ENCODE measurements at regions not wholly inside any gene's neighbourhood (a gene's known extent, or its start where the extent isn't known, plus 50 kb on each side); places are given as distances from the start of the nearest gene placed in this dataset.

GRCh38 chr1:101323535-101323934 is 86.7 kb downstream of the S1PR1 start:
- DNase-seq = no peak

DNA sequence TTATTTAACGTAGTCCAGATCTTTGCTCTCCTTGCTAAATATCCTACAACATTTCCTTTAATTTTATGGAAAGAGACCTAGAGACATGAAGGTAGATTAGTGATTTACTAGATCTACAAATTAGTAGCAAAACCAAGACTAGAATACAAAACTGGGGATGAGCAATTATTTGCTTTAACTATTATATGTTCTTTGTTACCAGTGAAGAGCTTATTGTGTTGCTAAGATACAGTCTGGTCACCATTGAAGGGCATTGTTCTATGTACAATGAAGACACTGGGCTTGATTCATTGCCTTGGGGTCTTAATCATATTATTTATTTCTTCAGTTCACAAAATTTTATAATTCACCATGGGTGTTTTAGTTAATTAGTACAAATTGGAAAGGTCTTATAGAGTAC is 88.3 kb downstream of the S1PR1 start:
- DNase-seq = no peak

GRCh38 chr1:101330427-101331130 is 93.8 kb downstream of the S1PR1 start:
- DNase-seq = no peak

- no peak for DNase-seq
Measured at GRCh38 chr1:101331794-101332193, 95.0 kb downstream of the S1PR1 start.

DNA sequence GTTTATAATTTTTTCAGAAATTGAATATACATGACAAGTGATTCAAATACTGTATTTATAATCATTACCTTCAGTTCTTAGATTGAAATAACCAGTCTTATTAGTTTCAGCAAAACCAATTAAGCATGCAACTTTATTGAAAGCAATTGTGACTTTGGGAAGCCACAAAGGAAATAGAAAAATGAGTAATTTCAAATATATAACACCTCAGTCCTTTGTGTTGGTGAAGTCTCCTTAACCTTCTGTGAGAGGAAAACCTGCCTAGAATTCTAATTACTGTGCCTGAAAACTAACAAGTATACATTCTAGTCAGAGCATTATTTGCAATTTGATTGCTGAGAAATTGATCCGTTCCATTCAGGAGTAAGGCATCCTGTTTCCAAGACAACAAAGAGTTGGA is 95.8 kb downstream of the S1PR1 start:
- no peak for DNase-seq

GRCh38 chr1:101333186-101333585 is 96.4 kb downstream of the S1PR1 start:
- no peak for DNase-seq

DNA sequence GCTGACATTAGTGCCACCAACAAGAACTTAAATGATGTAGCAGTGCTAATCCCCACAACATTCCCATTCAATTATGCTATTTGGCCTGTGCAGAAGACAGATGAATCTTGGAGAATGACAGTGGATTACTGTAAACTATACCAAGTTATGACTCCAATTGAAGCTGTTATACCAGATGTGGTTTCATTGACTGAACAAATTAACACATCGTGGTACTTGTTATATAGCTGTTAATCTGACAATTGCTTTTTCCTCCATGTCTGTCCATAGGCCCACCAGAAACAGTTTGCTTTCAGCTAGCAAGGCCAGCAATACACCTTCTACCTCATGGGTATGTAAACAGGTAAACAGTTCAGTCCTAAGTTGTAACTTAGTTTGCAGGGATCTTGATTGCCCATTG is 101.1 kb downstream of the S1PR1 start:
- DNase-seq = no peak

DNA sequence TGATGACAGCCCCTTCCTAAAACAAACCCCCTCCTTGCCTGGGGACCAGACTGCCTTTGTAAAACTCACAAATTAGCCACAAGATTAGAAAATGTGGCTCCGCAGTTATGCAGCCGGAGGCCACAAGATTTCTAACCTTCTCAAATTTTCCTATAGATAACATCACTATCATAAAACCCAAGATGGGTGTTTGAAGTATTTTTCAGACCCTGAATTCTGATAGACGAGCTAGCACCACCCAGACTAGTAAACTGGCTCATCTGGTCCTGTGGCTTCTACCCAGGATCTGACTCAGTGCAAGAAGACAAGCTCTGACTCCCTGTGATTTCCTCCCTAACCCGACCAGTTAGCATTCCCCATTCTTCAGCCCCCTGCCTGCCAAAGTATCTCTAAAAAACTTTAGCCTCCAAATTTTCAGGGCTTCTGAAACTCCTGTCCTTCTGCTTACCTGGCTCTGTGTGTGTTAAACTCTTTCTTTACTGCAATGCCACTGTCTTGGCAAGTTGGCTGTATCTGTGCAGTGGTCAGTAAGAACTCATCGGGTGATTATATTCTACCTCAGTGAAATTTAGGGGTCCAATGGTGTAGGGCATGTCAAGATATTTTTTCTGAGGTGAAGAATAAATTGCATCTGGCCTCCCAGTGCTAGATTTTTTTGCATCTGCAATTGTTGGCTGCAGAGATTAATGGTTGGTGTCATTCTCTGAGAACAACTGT is 102.1 kb downstream of the S1PR1 start:
- peak; percentile 8 for DNase-seq

DNA sequence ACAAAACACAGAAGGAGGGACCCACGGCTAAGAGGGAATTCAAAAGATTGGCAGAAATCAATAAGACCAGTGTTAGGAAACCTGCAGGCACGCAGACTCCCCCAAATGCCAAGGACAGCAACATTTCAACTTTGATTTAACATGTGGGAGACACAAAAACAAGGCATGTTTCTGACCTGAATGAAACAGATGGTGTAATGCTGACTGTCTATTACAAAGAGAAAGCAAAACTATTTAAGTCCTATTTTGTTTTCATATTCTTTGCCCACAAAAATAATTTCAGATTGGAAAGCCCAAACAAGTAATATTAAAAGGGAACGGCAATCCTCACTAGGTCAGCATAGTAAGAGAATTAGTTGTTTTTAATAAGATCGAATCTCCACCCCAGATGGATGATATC is 107.9 kb downstream of the S1PR1 start:
- DNase-seq = no peak

DNA sequence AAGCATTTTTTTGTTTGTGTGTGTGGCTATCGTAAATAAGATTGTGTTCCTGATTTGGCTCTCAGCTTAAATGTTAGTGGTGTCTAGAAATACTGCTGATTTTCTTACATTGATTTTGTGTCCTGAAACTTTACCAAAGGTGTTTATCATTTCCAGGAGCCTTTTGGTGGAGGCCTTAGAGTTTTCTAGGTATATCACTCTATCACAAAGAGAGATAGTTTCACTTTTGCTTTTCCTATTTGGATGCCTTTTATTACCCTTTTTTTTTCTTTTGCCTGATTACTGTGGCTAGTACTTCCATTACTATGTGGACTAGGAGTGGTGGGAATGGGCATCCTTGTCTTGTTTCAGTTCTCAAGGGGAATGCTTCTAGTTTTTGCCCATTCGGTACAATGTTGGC is 109.6 kb downstream of the S1PR1 start:
- DNase-seq = no peak

GRCh38 chr1:101356013-101356412 is 119.2 kb downstream of the S1PR1 start:
- no peak for DNase-seq

DNA sequence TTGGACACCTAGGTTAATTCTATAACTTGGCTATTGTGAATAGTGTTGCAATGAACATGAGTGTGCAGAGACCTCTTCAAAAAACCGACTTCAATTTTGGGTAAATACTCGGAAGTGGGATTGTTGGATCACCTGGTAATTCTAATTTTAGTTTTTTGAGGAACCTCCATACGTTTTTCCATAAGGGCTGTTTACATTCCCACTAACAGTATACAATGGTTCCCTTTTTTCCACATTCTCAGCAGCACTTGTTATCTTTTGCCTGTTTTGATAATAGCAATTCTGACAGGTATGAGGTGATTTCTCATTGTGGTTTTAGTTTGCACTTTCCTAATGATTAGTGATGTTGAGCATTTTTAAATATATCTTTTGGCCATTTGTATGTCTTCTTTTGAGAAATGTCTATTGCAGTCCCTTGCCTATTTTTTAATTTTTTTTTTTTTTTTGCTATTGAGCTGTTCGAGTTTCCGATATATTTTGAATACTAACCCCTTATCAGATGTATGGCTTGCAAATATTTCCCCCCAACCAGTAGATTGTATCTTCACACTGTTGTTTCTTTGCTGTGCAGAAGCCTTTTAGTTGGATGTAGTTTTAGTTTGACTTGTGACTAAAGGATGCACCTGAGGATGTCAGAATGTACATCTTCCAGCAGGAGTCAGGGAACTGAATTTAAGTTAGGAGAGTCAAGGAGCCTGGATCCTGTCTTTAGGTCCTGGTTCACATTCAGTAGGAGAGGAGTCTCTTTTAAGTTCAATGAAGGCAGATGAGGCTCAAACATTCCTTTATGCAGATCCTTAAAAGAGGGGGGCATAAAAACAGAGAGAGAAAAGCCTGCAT is 120.0 kb downstream of the S1PR1 start:
- DNase-seq = no peak

GRCh38 chr1:101357444-101357986 is 120.7 kb downstream of the S1PR1 start:
- peak; percentile 73 for DNase-seq

DNA sequence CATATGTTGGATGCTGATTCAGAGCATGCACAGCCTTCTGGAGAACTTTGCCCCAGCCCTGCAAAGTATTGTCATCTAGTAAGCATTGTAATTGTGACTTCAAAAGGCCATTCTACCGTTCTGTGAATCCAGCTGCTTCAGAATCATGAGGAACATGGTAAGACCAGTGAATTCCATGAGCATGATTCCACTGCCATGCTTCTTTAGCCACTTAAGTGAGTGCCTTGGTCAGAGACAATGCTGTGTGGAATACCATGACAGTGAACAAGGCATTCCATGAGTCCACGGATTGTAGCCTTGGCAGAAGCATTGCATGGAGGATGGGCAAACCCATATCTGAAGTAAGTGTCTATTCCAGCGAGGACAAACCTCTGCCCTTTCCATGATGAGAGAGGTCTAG is 123.7 kb downstream of the S1PR1 start:
- DNase-seq = peak; percentile 5

DNA sequence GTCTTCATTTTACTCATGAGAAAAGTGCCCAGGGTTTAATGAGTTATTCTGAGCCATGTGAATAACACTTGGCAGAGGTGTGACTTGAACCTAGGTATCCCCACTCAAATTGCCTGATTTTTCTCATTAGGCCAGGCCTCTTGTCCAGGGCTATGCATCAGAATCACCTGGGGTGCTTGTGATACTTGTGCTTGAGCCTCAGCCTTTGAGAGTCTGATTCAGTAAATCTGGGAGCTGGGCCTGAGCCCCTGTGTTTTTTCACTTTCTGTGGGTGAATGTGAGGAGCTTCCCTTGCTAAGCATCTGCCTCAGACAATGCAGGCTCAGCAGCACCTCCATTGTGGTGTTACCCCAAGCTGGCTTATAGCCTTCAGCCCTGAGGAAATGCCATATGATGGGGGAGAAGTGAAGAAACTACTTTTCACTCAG is 127.1 kb downstream of the S1PR1 start:
- no peak for DNase-seq

GRCh38 chr1:101364370-101365120 is 127.7 kb downstream of the S1PR1 start:
- peak; percentile 13 for DNase-seq

DNA sequence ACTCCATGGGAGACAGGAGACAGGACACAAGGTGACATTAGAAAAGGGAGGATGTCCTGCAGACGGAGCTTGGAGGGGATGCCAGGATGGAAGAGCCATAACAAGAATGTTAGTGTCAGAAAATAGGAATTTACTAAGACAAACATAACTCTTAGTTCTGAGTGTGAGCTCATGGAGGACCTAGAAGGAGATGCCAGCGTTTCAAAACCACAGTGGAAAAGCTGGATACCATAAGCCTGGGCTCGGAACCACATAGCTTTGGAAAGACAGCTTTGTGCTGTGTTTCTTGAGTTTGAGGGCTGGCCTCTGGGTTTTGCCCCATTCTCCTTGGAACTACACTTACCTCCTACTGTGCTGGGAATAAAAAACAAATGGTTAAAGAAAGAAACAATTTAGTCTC is 128.4 kb downstream of the S1PR1 start:
- peak; percentile 17 for DNase-seq

- DNase-seq = no peak
Measured at GRCh38 chr1:101365878-101366277, 129.1 kb downstream of the S1PR1 start.

DNA sequence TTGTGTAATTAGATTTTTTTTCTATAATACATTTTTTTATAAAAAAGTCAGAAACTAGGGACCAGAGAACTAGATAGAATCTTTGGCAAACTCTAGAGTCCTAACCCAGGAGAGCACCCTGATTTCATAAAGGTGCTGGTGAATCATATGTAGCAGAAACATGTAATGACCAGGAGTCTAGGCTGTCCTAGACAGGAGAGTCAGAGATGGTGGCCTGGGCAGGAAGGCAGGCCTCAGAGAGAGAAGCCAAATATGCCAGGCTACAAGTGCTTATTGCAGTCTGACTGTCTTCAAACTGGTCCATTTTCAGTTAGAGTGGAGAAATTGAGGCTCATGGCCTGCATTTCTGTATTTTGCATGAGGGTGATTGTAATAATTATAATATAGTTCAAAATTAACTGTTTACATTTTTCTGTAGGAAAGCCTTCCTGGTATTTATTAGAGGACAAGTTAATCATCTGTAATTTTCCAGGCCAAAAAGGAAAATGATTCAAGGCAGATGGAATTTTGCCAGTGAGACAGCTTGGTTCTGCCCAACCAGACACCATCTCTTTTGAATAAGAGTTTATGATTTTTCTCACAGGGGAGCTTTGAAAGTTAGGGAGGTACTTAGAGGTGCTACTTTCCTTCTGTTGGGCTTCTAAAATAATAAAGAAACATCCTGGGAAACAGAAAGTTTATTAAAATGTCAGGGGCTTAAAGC is 129.8 kb downstream of the S1PR1 start:
- peak; percentile 53 for DNase-seq

- DNase-seq = no peak
Measured at GRCh38 chr1:101367630-101368029, 130.8 kb downstream of the S1PR1 start.

DNA sequence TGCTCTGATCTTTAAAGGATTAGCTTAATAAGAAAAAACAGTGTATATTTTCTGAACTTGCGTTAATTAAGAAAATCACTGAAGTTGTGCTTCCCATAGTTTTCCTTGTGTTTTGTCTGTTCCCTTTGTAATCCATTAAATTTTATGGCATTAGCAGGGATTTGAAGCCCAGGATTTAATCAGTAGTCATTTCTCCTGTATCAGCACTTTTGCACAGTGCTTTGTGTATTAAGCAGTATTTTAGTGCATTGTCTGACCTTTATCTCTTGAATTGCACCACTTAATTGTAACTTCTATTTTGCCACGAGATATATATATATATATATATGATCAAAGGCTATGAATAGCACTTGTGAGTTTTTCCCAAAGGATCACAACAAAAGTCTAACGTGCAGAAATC is 133.7 kb downstream of the S1PR1 start:
- no peak for DNase-seq

GRCh38 chr1:101371259-101371658 is 134.4 kb downstream of the S1PR1 start:
- DNase-seq = peak; percentile 76

Data from fibroblast of skin of right biceps (primary cell).